Tibial artery (tissue), 4 donors: ENCODE measurements at regions not wholly inside any gene's neighbourhood (a gene's known extent, or its start where the extent isn't known, plus 50 kb on each side); places are given as distances from the start of the nearest gene placed in this dataset.
"Not testable (repeated sequence)": the region's sequence is repeated elsewhere in the genome, so short reads cannot be mapped to it uniquely, and the experiment has no call there.

Source experiments
- DNase-seq, 2 donors: peaks; one replicate each; pipeline ENCODE4 v3.0.0-alpha.2; 2019
- H3K27ac ChIP-seq, 2 donors: fragments of 200-600 bp; sonication (generic) in 1 of 2; 1 replicate in 1 of 2; 2 replicates in 1 of 2; pipeline ENCODE4 v1.5.1; 2018 to 2019; ENCODE audit warnings: mild to moderate bottlenecking in 1 of 2
- H3K27me3 ChIP-seq, 2 donors: fragments of 200-600 bp; sonication (generic) in 1 of 2; one replicate each; pipeline versions ENCODE4 v1.5.1 to v1.6.0; 2016 to 2019
- H3K36me3 ChIP-seq, 3 donors: fragments of 200-600 bp; sonication (generic) in 2 of 3; one replicate each; pipeline ENCODE4 v1.5.1; 2016 to 2019; ENCODE audit warnings: mild to moderate bottlenecking in 2 of 3
- H3K4me1 ChIP-seq, 4 donors: fragments of 200-600 bp; sonication (generic) in 2 of 4; 1 replicate in 3 of 4; 2 replicates in 1 of 4; pipeline ENCODE4 v1.5.1; 2016 to 2019
- H3K4me3 ChIP-seq, 2 donors: fragments of 200-600 bp; sonication (generic) in 1 of 2; 1 replicate in 1 of 2; 2 replicates in 1 of 2; pipeline ENCODE4 v1.5.1; 2018 to 2019; ENCODE audit warnings: mild to moderate bottlenecking in 2 of 2
- H3K9me3 ChIP-seq, 3 donors: fragments of 200-600 bp; sonication (generic) in 1 of 3; one replicate each; pipeline ENCODE4 v1.5.1; 2016 to 2019
- intact Hi-C: fragments of 100-400 bp; cut with DNase I; formaldehyde crosslinking; loops from one replicate; pipeline ENCODE4 v1.15.0; 2023; ENCODE audit warnings: low total_unique reads
- TF ChIP-seq, protein P1 (sequence below), 2 experiments: fragments of 200-600 bp in 1 of 2; fragments of 450-650 bp in 1 of 2; IDR thresholded peaks; one replicate each; pipeline ENCODE4 v1.5.1; 2017 to 2019; ENCODE audit warnings: antibody characterized with exemption in 2 of 2, mild to moderate bottlenecking in 1 of 2, moderate library complexity in 1 of 2

DNA sequence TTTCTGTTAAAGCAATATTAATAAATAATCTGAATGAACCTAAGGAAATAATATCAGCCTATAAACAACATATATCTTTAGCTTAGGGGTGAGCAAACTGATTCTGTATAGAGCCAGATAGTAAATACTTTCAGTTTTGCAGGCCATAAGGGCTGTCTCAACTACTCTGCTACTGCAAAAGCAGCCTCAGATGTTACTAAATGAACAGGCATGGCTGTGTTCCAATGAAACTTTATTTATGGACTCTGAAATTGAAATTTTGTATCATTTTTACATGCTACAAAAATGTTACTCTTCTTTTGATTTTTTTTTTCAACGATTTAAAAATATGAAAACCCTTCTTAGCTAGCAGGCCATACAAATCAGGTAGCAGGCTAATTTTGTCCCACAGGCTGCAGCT lies 212.8 kb upstream of the PRICKLE2 start:
- Histone ChIP-seq H3K9me3 (peaks cover 0 to 7% (median 5%) of the 10 kb centered on the region in 3 donors), H3K36me3 (no peaks in the 10 kb centered on the region), H3K4me1 (peaks cover 0 to 17% (median 4%) of the 10 kb centered on the region in 4 donors), H3K27ac (no peak overlapping the region), H3K27me3 (peaks cover 0 to 13% of the 10 kb centered on the region in 2 donors), H3K4me3 (no peak overlapping the region)
- TF ChIP-seq, protein P1, sequence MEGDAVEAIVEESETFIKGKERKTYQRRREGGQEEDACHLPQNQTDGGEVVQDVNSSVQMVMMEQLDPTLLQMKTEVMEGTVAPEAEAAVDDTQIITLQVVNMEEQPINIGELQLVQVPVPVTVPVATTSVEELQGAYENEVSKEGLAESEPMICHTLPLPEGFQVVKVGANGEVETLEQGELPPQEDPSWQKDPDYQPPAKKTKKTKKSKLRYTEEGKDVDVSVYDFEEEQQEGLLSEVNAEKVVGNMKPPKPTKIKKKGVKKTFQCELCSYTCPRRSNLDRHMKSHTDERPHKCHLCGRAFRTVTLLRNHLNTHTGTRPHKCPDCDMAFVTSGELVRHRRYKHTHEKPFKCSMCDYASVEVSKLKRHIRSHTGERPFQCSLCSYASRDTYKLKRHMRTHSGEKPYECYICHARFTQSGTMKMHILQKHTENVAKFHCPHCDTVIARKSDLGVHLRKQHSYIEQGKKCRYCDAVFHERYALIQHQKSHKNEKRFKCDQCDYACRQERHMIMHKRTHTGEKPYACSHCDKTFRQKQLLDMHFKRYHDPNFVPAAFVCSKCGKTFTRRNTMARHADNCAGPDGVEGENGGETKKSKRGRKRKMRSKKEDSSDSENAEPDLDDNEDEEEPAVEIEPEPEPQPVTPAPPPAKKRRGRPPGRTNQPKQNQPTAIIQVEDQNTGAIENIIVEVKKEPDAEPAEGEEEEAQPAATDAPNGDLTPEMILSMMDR (IDR thresholded peaks at IDR 0.05): no peak
- no peak for DNase-seq
- intact Hi-C loops: no loop called here

DNA sequence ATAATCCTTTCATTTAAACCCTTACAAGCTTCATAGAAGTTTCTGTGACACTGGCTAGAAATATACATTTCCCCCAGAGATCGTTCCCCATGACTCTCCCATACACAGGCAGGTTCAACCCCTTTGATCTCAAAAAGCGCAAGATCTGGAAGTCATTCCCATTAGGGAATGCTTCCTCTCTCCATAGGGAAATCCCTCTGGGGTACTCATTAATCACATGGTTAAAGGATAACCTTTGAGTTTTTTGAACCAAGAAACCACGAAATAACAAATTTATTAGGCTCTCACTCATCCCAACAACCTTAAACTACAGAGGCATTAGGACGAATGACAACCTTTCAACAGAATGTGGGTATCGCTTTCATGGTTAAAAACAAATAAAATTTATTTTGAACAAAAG lies 211.9 kb upstream of the PRICKLE2 start:
- TF ChIP-seq, protein P1 (IDR thresholded peaks at IDR 0.05): no peak
- Histone ChIP-seq H3K4me3 (no peak overlapping the region), H3K27ac (no peak overlapping the region)

DNA sequence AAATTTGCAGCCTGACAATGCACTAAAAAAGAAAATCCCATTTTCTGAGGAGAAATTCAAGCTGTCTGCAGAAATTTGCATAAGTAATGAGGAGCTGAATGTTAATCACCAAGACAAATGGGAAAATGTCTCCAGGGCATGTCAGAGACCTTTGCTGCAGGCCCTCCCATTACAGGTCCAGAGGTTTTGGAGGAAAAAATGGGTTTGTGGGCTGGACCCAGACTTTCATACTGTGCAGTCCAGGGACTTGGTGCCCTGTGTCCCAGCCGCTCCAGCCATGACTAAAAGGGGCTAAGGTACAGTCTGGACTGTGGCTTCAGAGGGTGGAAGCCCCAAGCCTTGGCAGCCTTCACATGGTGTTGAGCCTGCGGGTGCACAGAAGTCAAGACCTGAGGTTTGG lies 209.8 kb upstream of the PRICKLE2 start:
- peaks cover 0 to 11% (median 1%) of the 10 kb centered on the region in 4 donors for H3K4me1 ChIP-seq

More for the DNA sequence above, 211.9 kb upstream of the PRICKLE2 start:
- no peaks in the 10 kb centered on the region for H3K36me3 ChIP-seq
- H3K9me3 ChIP-seq: peaks cover 0 to 7% (median 5%) of the 10 kb centered on the region in 3 donors
- H3K4me1 ChIP-seq: peaks cover 0 to 17% (median 4%) of the 10 kb centered on the region in 4 donors
- intact Hi-C loops: no loop called here
- DNase-seq: no peak
- peaks cover 0 to 8% of the 10 kb centered on the region in 2 donors for H3K27me3 ChIP-seq

DNA sequence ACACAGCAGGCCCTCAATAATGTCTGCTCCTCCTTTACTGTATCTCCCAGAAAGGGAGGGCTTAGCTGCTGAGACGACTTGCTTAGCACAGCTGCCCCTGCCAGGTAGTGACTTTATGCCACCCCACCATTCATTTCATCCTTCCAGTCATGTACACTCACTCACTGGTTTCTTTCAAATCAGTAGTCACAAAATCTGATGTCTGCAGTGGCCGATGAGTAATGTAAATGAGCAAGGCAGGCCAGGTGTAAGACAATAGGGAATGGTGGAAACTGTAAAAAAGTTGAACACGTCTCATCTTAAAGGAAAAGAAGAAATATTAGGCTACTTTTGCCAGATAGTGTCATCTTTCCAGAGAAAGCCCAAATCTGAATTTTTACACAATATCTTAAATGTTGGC lies 207.6 kb upstream of the PRICKLE2 start:
- Histone ChIP-seq H3K36me3 (no peaks in the 10 kb centered on the region), H3K4me1 (no peaks in the 10 kb centered on the region), H3K4me3 (no peak overlapping the region), H3K27me3 (no peaks in the 10 kb centered on the region), H3K9me3 (peaks cover 0 to 7% (median 5%) of the 10 kb centered on the region in 3 donors), H3K27ac (no peak overlapping the region)
- TF ChIP-seq, protein P1 (IDR thresholded peaks at IDR 0.05): no peak
- no peak for DNase-seq
- intact Hi-C loops: no loop called here

More for the DNA sequence above, 209.8 kb upstream of the PRICKLE2 start:
- H3K27ac ChIP-seq, DNase-seq, H3K9me3 ChIP-seq, H3K27me3 ChIP-seq, H3K4me3 ChIP-seq, intact Hi-C loops, H3K36me3 ChIP-seq: not testable (repeated sequence)

DNA sequence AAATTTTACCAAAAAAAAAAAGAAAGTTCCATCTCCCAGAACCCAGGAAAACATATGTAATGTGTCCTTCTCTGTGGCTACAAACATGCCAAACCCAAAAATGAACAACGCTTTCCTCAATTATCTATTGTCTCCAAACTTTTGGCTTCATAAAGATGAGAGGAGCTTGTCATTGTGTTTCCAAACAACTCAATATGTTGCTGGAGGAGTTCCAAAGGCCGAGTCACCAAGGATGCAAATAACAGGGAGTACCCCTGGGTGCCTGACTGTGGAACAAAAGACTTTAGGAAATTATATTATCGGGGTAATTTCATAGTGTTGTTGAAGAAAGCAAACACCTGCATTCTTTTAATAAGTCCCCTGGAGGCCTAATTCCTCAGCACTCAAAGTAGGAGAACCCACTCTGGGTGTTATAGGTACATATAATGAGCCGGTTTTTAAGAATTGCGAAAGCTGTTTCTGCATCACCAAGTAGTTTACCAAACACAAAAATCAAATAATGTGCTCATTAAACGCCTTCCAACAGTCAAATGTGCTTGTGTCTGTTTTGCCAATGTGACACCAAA lies 206.3 kb upstream of the PRICKLE2 start:
- no peaks in the 10 kb centered on the region for H3K27me3 ChIP-seq
- no peaks in the 10 kb centered on the region for H3K36me3 ChIP-seq
- H3K4me1 ChIP-seq: no peaks in the 10 kb centered on the region
- H3K9me3 ChIP-seq: peaks cover 0 to 7% (median 5%) of the 10 kb centered on the region in 3 donors
- DNase-seq: no peak
- TF ChIP-seq, protein P1 (IDR thresholded peaks at IDR 0.05): no peak
- intact Hi-C loops: no loop called here
- no peak overlapping the region for H3K27ac ChIP-seq
- H3K4me3 ChIP-seq: no peak overlapping the region

DNA sequence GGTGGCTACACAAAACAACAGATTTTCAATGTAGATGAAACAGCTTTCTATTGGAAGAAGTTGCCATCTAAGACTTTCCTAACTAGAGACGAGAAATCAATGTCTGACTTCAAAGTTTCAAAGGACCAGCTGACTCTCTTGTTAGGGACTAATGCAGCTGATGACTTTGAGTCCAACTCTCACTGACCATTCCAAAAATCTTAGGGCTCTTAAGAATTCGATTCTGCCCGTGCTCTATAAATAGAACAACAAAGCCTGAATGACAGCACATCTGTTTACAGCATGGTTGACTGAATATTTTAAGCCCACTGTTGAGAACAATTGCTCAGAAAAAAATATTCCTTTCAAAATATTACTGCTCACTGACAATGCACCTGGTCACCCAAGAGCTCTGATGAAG lies 202.4 kb upstream of the PRICKLE2 start:
- Histone ChIP-seq H3K4me3 (no peak overlapping the region), H3K36me3 (no peaks in the 10 kb centered on the region), H3K4me1 (no peaks in the 10 kb centered on the region), H3K9me3 (no peaks in the 10 kb centered on the region), H3K27me3 (no peaks in the 10 kb centered on the region), H3K27ac (no peak overlapping the region)
- intact Hi-C loops: no loop called here
- no peak for DNase-seq
- TF ChIP-seq, protein P1 (IDR thresholded peaks at IDR 0.05): no peak
